Activated CD4-positive, alpha-beta T cell treated with anti-CD3 and anti-CD28 coated beads, Interleukin-10, Interleukin-2, amounts not matched to agents 100 ng/mL and 50 ng/mL, durations not matched to agents 16 hours and 8 hours (primary cell): ENCODE measurements at regions not wholly inside any gene's neighbourhood (a gene's known extent, or its start where the extent isn't known, plus 50 kb on each side); places are given as distances from the start of the nearest gene placed in this dataset.

ENCODE experiments used
- DNase-seq: peaks from one replicate; pipeline ENCODE4 v3.0.0-alpha.2; 2020

DNA sequence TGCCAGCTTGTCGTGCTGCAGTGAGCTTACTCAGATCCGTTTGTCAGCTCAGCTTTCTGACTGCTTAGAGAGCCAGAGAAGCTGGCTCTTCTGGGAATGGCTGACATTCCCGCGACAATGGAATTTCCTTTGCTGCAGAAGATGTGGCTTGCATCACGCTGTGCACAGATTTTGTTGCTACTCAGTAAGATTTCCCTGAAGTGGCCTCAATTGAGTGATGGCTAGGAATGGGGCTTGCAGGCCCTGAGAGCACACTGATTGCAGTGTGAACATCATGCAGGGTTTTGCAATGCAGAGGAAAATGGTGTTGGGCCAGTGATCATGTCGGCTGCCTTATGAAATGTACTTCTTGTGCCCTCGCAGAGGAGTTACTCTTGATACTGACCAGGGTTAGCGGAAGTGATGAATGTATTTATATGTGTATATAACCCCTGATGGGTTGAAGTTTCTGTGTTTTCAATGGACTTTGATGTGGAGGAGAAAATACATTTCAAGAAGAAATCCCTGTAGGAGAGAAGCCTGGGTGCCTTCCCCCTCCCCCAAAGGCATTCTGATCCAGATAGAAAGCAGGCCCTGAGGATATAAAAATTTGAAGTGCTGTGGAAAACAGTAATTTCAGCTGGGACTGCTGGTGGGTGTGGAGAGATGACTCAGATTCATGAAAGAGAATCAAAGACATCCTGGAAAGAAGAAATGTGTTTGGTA is 102.5 kb upstream of the PDZRN3 start:
- no peak for DNase-seq

DNA sequence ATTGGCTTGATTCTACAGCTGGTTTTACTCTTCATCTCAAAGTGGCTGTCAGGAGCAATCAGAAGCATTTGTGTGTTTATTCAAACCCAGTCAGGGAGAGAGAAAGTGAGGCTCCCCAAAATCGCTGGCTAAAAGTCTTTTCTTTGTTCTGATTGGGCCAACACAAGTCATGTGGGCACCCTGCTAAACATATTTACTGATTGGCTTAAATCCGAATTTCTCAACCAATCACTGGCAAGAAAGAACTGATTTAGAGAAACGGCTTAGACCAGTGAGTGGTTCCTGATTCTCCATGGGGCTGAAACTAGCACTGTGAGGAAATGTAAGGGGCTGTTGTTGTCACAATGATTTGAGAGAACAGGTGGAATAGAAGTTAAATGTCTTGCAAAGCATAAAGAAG is 98.9 kb upstream of the PDZRN3 start:
- DNase-seq: no peak

DNA sequence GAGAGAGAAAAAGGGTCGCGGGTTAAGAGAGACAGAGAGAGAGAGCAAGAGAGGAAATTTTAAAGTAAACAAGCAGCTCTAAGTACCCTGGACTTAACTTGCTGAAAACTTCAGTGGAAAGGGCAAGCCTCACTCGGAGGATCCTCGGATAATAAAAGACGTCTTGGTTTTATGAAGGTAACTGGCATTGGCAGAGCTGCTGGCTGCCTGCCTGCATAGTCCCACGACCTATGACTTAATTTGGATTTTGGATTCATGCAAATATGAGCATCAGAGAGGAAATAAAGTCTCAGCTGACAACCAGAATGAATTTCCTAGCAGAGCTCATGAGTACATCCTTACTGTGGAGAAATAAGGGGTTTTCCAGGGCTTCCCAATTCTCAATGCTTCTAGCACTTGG is 95.1 kb upstream of the PDZRN3 start:
- no peak for DNase-seq

DNA sequence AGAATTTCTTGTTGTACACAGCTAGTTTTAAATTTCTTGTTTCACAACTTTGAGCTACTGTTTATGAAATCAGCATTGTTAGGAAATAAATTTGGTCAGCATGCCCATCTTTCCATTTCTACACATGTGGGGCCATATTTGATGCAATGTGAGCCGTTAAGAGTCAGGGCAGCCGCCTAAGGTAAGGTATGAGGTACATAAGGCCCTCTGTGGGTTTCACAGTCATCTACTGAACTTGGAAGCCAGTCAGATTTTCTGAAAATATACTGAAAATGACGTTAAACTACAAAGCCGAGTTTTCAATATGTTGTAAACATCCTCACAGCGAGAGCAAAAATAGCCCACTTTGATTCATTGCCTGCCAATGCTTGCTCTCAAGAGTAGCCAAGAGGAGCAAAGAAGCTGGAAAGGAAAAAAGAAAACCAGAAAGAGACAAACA is 94.7 kb upstream of the PDZRN3 start:
- no peak for DNase-seq

DNA sequence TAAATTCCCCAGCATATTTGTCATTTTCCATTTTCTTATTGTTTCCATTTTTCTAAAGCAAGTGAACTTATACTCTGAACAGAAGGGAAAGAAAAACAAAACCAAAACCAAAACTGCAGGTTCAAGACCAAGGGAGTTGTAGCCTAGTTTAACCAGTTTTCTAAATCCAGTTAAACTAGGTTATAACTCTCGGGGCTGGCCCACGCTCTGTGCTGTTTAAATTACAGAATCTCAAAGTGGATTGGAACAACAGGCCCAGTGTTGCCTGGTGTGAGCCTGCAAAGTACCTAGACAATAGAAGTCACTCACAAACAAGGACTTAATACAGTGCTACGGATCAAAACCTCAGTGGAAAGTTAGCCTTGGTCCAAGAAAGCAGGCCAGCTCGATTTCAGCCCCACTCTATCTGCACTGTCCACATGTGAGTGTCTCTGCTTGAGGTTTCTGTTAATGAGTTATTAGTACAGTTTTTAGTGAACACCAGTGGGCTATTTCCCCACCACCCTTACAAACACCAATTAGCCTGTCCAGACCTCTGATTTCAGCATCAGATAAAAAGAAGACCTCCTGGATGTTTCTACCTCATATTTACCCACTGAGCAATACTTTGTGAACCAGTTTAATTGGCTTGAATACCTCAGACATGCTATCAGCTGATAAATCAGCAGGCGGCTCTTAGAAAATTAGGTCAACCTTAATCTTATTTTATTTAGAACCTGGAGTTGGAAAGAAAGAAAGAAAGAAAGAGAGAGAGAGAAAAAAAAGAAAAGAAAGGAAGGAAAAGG is 93.8 kb upstream of the PDZRN3 start:
- no peak for DNase-seq

DNA sequence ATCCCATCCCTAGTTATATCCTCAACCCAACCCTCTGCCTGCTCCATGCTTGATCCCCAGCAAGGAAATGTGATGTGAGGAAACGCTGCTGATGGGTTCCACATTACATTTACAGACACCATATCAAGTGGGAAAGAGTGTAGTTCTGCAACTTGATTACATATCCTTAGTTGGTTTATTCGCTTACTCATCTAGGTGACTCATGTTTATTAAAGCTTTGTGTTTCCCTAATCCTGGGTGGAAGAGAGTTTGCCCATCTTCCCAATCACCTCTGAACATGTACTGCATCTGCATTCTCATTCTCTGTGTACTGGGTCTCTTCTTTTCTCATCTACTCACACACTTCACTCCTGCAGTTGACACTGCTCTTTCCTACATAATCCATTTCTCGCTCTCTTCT is 91.7 kb upstream of the PDZRN3 start:
- DNase-seq: no peak

DNA sequence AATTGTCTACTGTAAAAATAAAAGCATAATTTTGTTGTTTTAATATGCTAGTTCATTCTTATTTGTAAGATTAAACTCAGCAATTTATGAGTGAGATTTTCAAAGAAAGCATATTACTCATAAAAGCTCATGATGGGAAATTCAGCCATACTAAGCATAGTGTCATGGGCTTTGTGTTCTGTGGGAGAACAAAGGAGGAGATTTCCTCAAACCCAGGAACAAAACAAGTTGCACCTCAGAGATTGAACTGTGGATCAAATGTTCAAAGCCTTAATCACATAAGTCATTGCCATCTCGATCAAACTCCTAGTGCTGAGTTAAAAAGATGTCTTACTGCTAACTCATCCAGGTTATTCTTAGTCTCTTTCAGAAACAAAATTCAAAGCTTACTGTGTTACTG is 85.6 kb upstream of the PDZRN3 start:
- no peak for DNase-seq

DNA sequence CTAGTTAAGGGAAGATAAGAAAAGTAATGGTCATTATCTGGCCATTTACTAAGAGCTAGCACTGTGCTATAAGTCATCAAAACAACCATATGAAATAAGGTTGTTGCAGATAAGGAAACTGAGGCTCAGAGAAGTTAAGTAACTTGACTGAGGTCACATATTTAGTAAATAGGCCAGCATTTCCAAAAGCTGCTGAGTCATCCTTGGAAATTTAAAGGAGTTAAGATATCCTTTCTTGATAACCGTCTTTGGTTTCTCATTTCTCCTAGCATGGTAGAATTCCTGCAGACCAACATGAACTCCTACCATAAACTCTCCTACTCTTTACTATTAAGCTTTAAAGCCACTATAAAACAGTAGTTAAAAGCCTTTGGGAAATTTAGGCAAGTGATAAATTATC is 85.0 kb upstream of the PDZRN3 start:
- no peak for DNase-seq

DNA sequence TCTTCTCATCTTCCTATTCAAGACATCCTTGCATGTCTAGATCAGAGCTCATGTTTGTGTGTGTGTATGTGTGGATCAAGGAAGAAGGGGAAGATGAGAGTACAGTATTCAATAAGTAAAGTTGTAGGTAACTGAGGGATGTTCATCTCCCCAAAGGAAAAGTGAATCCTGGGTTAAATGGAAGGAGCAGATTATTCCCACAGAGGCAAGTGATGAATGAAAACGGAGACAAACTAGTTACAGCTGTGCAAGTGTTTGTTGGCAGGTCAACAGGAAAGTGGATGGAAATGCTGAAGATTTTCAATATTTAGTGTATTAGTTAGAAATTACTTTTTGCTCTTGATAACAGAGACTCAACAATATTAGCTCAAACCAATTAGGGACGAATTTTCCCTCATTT is 84.2 kb upstream of the PDZRN3 start:
- DNase-seq: no peak

DNA sequence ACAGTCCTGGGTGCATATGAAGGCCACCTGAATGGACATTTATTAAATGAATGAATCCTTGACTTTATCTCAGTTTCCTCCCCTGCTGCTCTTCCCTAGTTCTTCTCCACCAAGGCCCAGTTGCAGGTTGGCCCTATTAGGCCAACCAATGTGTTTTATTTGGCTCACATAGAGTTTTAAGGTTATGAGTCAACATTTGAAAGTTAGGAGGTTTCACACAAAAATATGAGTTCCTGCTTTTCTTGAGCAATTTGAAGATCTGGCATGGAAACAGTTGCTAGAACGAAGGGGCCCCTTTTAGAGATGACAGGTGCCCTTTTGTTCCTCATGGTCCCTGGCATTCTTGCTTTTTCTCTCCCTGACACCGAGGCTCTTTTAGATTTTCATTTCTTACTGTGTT is 83.0 kb upstream of the PDZRN3 start:
- DNase-seq: no peak

DNA sequence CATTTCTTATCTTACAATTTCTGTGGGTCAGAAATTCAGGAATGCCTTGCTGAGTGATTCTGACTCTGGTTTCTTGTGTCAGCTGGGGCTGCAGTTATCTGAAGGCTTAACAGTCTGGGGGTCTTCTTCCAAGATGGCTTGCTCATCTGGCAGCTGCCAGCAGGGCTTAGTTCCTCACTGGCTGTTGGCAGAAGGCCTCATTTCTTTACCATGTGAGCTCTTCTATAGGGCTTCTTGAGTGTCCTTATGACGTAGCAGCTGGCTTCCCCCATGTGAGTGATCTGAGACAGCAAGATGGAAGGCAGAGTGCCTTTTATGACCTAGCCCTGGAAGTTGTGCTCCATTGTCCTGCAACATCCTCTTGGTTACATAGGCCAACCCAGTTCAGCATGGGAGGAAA is 82.0 kb upstream of the PDZRN3 start:
- no peak for DNase-seq

DNA sequence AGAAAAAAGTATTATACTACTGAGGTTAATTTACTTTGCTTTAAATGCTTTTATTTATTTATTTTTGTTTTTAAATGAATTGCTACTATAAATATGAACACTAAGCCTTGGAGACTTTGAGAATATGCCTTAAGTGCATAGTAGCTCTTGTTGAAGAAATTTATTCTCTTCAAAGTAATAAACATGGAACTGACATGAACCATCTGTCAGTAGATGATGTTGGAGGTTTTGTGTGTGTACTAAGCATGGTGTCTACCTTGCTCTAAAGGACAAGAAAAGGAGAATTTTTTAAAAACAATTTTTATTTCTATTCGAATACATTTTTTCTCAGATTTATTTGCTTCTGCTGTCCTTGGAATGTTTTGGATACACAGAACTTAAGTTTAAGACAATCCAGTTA is 81.1 kb upstream of the PDZRN3 start:
- DNase-seq: no peak

DNA sequence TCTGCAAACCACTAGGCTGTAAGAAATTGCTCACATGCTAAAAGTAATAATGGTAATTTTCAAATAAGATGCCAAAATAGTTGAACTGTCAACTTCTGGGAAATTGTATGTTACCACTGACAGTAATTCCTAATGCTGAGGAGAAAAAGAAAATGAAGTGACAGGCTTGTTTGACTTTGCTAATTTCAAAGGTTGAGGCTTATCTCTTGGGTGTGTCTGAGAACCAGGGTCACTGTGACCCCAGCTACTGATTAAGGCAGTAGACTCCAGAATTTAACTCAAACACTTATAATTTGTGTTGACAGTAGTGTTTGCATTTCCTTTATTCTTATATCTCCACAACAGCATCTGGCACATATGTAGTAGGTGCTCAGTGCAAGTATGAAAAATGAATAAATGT is 74.6 kb upstream of the PDZRN3 start:
- no peak for DNase-seq

DNA sequence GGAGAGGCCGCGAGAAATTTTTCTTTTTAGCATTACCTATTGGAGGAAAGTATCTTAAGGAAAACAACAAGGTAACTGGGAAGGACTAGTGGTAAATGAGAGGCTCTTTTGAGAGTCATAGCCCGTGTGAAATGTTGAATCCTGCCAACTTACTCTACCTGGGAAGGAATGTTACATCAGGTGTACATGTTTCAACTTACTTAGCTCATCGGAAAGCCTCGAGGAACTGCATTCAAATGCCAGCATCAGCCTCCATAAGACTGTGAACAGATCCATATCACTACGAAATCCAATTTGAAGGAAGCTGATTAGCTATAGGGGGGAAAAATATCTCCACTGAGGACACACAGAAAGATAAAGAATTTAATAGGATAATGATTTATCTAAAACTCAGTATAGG is 72.3 kb upstream of the PDZRN3 start:
- DNase-seq: no peak

DNA sequence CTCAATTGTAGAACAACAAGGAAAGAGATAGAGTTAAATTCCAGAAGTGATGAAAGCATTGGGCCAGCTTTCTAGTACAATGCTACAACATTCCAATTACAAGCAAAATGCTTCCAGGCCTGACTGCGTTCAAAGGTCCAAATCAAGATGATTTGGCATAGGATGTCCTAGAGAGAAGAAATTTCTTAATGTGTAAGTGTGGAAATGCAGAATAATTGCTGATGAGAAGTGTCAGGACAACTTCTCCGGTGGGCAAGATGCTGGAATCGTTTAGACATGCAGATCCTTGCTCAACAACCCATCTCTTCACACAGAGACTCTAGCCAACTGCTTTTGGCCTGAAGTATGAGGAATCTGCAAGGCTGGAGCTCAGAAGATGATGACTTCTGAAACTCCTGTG is 71.1 kb upstream of the PDZRN3 start:
- DNase-seq: no peak

DNA sequence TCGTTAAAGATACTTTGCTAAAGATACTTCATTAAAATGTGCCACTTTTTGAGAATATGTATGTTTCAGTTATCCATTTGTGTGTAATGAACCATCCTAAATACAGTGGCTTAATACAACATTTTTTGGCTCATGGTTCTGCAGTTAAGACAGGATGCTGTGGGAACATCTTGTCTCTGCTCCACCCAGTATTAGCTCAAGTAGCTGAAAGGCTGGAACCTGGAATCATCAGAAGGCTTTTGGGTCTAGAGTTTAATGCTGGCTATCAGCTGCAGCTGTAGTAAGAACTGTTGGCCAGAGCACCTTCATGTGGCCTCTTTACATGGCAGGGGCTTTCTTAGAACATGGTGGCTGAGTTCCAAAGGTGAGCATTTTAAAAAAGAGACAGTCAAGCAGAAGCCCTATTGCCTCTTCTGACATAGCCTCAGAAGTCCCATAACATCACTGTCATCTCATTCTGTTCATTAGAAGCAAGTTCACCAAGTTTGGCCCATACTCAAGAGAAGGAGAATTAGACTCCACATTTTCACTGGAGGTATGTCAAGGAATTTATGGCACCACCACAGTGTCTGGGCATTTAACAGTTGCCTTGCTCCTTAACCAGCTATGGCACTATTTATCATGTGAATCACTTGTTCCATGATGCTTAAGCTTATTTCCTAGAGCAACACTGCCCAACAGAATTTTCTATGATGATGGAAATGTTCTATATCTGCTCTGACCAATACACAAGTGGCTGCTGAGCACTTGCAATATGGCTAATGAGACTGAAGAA is 70.4 kb upstream of the PDZRN3 start:
- no peak for DNase-seq

DNA sequence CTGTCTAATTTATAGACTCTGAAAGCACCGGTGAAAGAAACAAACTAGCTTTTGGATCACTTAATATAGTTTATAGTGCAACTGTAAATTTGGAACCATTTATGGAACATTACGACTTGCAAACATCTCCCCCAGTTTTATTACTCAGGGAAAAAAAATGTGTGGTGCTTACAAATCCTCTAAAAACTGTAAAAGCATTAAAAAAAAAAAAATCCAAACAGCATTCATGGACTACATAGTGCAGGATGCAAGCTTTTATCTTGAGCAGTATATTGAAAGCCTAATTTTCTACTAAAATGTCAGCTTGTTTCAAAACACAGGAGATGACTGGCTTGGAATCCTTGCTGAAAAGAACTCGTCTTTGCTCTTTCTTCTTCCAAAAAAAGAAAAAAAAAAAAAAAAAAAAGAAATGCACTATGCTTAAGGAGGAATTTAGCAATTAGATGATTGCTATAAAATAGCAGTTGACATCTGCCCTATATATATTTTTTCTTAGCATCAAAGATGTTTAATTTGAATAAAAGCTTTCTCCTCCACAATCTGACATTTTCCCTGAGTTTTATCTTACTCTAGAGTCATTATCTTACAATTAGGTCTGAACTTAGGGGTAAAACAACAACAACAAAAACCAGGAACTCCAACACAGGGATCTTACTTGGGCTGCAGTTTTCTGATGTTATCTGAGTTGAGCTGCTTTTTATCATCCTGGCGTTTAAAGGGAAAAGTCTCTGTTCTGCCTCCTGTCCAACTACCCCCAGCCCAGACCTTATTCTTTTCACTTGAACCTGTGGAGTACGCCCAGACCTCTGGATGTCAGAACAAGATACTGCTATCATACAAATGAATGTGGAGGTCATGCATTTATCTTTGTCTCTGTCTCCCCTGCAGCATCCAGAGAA is 62.6 kb upstream of the PDZRN3 start:
- DNase-seq: no peak

DNA sequence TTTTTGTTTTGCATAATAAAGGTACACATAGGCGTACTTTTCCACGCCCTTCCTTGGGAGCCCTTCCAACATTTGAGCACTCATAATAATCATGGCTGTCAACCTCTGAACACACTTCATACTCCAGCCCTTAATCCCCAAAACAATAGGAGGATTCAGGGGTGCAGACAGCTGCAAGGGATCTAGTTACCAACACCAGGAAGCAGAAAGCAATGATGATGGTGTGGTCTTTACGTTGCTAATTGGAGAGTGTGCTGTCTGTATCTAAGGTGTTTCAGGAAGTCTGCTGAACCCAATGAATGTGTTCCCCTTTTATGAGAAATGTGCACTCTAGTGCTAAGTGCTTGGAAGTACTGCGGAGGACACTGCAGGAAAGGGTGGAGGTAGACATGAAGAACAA is 60.3 kb upstream of the PDZRN3 start:
- no peak for DNase-seq

DNA sequence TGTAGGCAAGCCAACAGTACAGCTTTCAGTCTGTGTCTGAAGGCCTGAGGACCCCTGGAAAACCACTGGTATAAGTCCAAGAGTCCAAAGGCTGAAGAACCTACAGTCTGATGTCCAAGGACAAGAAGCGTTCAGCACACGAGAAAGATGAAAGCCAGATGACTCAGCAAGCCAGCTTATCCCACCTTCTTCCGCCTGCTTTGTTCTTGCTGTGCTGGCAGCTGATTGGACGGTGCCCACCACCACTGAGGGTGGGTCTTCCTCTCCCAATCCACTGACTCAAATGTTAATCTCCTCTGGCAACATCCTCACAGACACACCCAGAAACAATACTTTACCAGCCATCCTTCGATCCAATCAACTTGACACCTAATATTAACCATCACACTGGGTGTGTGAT is 59.0 kb upstream of the PDZRN3 start:
- no peak for DNase-seq

DNA sequence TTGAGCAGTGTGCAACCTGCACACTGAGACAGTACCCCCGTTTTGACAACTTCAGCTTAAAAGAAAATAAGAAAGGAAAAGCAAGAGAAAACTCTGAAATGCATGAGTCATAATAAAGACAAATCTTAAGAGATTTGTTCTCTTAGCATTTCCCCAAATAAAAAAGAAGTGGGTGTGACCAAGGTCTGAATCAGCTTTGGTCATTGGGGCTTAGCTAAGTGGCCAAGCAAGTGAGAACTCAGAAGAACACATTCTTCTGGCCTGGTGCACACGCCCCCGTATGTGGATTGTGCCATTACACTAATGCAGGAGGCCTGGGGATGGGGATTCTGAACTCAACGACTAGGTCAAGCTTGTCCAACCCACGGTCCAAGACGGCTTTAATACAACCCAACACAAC is 56.9 kb upstream of the PDZRN3 start:
- DNase-seq: no peak

DNA sequence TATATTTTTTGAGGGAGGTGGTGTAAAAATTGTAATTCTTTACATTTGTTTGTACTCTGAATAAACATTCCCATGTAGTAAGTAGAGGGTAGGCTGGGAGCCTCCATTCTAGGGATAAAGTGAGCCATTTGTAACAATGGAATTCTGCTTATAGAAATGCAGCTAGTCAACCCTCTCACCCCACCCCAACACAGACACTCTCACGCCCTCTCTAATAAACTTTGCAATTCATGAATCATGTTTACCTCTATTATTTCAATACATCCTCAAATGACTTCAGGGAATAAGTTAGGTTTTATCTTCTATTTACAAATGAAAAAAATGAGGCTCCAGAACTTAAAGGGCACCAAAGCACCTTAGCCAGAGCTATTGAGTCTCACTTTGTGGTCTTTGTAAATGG is 56.5 kb upstream of the PDZRN3 start:
- no peak for DNase-seq

DNA sequence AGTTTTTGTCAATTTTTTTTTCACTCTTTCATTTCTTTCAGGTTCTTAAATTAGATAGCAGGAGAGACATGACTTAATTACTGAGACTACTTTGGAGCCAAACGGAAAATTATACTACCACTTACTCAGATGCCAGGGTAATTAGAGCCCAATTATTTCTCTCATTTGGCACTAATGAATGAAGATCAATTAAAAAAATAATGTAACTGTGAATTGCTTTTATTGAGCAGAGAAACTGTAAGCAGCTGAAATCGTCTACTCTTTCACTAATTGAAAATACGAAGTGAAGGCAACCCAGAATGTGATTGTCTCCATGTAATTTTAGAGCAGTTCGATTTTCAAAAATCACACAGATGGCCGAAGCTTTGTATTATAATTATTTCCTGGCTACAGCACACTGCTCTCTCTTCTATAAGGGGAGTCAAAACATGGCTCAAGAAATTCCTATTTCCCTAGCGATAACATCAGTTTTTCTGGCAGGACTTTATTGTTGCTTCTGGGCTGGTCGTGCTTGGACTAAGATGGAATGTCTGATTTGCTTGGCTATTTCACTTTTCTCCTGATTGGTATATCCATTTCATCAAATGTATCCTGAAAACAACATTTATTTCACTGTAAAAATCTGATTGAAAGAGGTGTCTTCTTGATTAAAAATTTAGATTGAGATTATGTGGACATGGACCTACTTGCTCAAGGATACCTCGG is 55.8 kb upstream of the PDZRN3 start:
- no peak for DNase-seq
